ENCODE measurements at regions not wholly inside any gene's neighbourhood (a gene's known extent, or its start where the extent isn't known, plus 50 kb on each side); places are given as distances from the start of the nearest gene placed in this dataset.

DNA sequence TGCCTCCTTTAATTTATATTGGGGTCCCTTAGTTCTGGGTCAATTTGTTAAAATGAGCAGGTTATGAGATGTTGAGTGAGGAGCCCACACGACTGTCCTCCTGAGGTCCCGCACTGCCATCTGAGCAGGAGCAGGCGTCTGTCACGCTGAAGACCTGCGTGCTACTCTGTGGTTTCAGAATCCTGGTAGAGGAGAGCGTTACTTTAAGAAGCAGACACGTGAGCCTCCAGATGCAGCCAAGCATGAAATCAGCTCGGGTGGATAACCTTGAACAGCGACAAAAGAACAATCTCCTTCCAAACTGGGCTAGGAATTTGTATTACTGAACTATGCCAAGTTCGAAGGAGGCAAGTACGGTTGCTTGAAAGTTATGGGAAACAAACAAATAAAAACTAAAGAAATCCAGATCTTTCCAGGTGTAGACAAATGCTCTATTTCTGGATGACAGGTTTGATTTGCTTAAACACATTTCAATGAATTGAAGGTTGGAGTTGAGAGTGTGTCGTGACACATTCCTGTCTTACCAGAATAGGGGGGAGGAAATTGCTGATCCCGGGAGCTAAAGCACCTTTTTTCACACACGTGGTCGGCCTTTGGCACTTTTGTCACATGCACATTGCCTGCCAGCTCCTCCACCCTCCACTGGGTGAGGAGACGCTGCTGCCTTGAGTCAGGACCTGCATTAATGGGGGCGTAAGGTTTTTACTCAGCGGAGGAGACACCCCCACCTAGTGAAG is 945.5 kb upstream of the SLC10A2 start:
- DNase-seq = peak; percentile 6

DNA sequence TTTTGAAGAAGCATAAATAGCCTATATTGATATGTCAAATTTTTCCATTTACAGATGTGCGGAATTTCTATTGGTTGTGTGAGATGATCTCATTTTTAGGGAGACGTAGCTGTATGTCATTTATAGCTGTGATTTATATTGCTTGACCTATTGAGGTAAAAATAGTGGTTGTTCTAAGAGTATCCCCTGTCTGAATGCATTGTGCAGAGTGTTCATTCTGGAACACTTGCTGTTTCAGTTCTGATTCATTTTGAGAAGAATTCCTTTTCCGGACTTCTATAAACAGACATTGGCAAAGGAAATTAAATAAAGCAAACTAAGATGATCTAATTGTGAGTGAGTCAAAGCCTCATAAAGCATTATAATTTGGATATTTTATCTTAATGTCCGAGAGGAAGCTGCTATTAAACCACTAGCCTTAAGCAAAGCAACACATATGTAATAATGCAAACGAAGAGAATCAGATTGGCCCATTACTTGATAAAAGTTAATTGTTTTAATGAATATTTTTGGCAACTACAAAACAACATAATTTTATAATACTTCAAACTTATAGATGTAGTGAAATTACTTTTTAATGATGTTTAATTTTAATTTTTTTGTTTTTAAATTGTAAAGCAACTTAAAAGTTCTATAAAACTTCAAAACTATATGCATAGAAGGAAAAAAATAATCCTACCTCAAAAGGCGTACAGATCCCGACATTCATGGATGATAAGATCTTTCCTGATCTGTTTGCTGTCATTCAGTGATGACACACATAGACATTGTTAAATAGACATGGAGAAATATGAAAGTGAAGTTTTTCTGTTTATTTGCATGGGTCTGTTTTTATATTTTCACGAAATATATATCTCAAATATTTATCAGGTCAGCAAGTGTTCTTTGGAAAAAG is 942.6 kb upstream of the SLC10A2 start:
- peak; percentile 50 for DNase-seq

DNA sequence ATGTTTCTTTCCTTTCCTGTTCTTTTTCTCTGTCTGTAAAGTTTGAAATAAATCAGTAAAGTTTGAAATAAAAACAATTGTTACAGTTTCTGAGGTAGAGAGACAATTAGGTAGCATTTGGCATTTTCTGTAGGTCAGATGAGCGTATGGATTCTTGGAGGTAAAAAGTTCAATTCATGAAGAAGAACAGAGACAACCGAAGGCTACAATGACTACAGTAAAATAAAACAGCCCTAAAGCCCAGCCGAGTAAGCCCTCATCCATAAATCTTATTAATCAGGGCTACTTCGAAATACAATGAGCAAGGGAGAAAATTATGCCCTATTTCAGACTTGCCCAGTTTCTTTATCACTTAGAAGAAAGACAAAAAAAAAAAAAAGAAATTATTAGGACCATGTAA is 941.9 kb upstream of the SLC10A2 start:
- no peak for DNase-seq

DNA sequence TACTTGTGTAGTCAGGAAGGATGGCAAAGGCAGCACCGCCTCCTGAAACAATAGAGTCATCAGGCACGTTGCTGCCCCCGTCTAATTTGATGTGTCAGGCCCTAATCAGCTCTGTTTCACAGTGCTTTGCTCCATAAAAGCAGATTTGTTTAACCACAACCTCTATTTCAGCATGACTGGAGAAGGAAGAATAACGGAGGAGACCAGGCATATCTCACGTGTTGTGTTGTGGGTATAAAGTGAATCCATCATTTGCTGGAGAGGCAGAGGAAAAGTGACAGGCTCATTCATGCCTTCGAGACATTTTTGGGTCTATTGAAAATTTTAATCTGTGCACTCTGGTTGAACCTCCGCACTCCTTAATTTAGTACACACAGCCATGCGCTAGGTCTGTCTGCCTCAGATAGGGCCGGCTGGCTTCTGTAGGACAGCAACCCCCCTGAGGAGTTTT is 940.4 kb upstream of the SLC10A2 start:
- DNase-seq = peak; percentile 46

DNA sequence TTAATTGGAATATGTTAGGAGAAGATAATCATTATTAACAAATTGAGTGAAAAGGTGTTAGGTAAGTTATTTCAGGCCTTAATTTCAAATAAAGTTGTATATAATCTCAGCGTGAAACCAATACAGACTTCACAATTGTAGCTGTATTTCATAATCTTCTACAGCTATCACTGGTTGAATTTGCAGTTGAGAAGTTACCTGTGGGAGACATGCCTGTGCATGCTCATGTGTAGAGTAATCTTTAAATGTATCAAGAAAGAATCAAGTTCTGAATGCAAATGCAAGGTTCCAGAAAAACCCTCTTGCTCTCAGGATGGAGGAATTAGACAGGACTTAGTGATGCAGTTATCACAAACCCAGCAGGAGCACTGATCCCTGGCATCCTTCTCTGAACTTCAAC is 938.4 kb upstream of the SLC10A2 start:
- no peak for DNase-seq

DNA sequence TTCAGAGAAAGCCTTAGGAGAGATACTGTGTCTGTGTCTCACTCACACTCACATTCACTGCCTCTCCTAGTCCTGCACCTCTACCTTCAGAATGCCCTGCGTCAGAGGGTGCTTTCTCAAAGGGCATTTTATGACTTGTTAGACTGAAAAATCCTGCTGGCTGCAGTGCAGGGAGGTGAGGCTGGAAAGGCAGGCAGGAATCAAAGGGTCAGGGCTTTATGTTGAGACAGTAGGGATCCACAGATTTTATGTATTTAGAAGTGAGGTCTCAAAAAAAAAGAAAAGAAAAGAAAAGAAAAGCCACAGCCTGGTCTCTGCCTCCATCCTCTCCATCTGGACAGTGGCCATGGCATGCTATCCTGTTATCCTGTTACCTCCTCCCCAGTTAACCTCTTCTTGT is 936.0 kb upstream of the SLC10A2 start:
- no peak for DNase-seq

DNA sequence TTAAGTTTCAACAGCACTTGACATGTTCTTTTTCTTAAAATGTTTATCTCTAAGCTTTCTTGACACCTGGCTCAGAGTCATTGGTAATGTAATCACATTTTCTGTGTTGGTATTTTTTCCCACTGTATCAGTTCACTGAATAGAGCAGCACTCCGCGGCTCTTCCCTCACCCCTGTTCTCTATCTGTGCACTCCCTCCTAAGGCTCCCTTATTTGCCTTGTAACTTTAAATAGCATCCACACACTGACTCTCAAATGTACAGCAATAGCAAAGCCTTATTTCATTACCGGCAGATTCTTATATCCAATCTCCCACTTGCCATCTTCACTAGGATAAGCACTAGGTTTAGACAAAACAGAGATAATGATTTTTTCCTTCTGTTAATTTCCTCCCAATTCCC is 935.5 kb upstream of the SLC10A2 start:
- DNase-seq = no peak

DNA sequence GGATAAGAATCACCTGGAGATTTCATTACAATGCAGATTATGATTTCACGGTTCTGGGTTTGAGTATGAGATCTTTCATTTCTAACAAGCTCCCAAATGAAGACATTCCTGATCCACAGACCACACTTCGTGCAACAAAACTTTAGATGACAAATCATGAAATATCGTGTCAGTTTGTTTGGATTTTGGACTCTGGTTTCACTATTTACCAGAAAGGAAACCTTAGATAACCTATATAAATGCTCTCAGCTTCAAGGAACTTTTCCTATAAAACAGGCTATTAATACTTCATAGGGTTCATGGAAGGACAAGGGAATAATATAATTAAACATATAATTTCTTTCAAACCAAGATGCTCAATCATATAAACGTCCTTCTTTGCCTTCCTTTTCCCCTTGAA is 930.5 kb upstream of the SLC10A2 start:
- DNase-seq = no peak

DNA sequence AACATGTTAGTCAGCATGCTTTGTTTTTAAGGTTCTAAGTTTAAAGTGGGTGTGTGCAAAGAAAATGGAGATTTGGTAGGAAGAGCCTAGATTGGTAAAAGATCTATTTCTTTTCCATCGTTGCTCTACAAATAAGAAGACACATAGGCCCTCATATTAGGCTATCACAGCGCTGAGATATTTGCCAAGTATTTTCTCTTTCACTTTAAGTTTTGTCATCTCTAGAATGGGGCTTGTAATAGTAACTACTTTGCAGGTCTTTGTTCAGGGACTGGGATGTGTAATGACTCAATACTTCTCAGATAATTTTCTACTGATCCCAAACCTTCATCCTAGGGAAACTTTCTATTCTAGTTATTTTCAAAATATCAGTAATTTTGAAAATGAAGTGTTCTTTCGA is 917.7 kb upstream of the SLC10A2 start:
- DNase-seq = no peak

DNA sequence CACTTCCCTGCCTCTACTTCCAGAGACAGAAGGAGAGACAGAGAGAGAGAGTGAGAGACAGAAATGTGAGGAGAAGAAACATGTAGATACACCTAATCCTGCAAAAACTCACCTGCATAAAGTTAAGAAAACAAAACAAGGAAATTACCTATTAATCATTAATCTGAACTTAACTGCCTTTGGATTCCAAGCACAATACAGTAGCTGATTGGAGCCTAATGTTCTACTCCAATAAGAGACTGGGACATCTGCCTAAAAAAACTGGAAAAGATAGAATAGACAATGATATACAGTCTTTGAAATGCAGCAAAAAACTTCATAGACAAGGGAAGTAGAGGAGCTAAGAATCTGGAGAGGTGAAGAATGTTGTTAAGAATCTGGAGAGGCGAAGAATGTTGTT is 910.2 kb upstream of the SLC10A2 start:
- DNase-seq = no peak

DNA sequence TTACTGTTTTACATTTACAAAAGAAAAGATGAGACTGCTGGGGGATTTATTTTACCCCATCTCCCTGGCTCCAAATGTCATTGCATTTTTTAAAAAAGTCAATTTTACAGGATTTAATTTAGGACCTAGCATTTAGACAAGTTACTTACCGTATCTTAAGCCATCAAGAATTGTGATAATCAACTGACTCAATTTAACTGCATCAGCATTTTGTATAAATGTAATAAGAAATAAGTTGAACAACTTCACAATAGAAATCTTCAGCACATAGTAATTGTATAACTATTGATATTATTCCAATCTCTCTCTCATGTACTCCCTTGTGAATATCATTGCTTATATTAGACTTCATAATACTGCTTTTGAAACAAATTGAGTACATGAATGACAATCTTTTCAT is 907.5 kb upstream of the SLC10A2 start:
- DNase-seq = no peak

DNA sequence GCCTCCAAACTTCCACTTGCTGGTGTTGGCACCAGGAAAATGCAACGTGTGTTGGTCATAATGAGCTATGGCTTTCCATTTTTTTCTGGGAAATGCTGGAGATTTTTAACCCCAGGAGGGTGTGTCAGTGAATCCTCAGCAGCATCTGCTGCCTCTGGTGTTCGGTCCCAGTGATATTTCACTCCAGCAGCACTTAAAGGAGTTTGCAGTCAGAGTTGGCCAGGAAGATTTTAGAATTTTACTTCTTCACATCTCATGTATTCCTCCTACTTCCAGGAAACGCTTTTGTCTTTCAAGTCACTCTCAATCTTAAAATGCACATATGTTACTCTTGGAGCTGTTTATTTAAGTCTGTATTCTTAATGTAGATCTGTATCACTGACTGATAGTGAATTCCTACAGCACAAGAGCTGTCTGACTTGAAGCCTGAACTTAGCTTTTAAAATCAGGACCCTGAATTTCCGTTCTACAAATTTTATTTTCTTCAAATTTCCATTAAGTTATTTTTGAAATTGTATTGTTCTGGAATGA is 903.4 kb upstream of the SLC10A2 start:
- no peak for DNase-seq

DNA sequence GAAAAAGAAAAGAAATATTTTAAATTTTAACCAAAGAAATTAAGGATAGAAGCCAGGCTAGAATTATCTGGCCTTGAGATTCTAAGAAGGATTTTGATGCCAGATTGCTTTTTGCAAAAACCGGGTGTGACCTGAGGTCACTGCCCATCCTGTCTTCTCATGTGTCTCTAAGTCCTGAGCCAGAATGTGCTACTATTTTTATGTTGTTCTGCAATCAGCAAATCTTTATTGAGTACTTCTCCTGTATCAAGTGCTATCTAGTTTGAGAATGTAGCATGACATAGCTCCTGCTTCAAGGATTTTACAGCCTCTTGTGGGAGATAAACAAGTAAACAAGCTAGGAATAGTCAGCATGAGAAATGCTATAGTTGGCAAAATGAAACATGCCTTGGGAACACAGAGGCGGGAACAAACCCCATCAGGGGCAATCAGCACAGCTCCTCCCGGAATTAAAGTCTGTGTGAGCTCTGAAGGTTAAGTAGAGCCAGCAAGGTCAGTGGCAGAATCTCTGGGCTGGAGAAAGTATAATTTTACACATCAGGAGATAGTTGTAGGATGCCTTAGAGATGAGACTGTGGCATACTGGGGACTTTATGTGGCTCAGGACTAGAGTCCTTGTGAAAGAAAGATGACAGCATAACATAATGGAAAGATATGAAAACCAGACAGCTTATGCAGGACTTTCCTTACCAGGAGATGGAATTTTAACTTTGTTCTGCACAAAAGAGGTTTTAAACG is 899.5 kb upstream of the SLC10A2 start:
- no peak for DNase-seq

DNA sequence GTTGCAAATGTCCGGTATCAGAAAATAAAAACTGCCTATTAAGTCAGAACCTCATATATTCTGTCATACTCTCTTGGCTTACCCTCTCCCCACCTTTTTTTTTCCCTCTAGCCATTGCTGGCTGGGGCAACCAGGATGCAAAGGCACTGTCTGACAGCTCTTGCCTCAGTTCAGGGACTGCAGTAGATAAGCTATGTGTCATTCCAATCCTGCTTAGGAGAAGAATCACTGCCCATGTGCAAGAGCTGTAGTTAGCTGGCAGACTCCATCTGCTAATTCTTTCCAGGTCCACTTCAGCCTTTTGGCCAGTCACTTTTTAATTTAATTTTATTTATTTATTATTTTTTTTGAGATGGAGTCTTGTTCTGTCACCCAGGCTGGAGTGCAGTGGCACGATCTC is 895.6 kb upstream of the SLC10A2 start:
- DNase-seq = no peak

DNA sequence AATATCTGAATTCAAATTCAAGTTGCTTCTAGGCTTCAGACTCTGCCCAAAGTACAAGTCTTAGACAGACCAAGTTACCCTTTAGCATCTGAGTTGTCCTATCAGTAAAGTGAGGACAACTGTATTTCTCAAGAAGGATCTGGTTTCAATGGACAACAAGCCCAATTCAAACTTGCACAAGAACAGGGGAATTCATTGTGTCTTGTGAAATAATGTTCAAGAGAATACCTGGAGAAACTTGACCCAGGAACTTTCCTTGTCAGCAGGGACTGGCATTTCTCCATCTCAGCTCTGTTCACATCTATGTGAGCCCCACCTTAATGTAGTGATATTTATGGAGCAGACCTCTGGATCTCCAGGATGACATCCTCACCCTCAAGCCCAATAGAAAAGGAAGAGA is 894.9 kb upstream of the SLC10A2 start:
- DNase-seq = no peak

DNA sequence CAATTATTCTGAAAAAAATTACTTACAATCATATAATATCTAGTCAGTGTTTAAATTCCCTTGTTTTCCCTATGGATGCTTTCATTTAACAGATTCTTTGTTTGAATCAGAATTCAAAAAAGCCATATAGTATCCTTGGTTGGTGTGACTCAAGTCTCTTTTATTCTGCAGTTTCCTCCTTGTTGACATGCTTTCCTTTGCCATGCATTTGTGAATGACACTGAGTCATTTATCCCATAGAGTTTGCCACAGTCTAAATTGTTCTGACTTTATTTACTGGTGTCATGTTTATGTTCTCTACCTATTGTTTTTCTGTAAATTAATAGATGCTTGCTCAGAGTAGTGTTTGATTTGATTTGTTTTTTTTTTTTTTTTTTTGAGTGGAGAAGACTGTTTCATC is 893.8 kb upstream of the SLC10A2 start:
- DNase-seq = no peak

DNA sequence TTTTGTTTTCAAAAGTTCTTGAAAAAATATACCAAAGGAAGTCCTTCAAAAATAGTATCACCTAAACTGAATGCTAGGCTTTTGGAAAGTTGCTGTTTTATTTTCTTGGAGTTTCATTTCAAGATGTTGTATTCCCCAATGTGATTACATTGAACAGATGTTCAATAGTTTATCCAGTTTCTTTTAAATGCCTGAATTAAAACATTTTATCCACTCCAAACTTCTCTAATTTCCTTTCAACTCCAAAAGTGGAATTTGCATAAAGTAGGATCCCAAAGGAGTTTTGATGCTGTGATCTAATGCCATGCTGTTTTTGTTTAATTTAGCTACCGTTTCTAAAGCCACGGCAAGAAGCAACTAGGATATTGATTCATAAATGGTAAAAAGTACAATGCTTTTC is 892.5 kb upstream of the SLC10A2 start:
- no peak for DNase-seq

DNA sequence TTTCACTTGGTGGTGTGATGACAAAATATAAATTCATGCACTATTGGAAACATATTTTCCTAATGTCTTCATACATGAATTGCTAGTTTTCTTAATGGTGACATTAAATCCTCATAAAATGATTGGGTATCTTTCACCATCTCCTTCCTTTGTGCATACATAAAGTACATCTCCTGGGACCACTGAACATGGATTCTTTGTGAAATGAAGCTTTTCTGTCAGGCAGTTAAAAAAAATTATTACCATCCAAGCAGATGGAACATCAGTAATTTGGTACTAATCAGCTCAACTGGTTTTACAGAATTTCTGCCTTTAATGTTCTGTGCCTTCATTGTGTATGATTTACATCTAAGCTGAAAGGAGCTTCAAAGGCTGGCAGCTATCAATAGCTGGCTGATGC is 891.7 kb upstream of the SLC10A2 start:
- no peak for DNase-seq

DNA sequence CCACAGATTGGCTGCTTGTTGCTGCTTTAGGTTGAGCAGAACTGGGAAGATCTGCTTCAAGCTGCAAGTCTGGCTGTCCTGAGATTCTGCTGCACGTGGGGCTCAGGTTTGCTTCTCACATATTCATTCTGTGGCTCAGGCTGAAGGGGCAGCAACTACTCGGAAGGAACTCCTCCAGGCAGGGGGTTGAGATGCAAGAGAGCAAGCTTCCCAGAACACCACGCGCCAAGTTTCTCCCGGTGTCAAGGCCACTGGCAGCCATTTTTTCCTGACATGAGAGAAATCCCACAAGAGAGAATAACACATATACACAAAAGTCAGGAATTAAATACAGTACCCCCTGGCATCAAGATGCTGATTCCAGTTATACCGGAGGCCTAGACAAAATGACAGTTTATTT is 887.6 kb upstream of the SLC10A2 start:
- DNase-seq = no peak

DNA sequence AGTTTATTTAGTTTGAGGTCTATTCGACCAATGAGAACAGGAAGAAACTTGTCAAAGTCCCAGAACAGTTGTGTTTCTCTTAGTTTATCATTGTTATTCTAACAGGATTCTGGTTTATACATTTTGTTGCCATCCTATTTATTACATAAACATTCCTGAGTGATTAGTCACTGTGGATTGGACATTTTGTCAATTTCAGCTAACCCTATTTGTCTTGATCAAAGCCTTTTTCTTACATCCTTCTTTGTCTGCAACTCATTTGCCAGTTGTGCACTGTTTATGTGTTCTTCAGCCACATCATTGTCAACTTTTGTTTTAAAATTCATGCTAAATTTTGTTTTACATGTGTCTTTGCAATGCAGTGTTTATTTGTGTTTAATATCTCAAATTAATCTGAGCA is 886.0 kb upstream of the SLC10A2 start:
- DNase-seq = no peak

DNA sequence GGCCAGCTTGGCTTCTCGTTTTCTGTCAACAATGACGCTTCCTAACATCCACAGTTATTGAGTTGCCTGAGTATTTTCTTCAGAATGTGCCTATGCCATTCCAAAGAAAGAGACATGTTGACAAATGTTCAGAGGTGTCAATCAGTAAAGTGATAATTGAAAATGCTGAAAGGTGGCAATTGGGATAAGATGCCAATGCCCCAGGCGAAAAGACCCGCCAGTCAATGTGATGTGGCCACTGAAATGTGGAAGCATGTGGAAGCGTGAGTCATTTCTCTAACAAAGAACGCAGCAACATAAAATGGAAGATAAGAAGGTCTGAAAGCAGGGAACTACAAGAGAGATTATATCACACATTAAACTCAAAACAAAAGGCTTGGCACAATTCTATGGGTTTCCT is 882.2 kb upstream of the SLC10A2 start:
- DNase-seq = no peak

DNA sequence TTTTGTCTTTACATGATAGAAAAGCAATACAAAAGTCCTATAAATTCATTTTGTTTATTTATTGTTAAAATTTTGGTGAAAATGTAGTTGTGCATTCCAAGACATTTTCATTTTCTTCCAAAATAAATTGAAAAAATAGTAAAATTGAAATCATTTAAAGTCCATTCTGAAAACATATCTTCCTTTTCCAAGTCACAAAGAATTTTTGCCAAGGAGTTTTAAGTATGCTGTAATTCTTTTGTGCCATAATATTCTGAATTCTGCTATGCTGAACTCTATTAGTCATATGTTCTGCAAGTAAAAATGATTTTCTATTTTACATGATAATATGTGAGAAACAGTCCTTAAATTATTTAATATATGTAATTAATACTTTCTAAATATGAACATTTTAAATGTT is 879.6 kb upstream of the SLC10A2 start:
- DNase-seq = peak; percentile 2

DNA sequence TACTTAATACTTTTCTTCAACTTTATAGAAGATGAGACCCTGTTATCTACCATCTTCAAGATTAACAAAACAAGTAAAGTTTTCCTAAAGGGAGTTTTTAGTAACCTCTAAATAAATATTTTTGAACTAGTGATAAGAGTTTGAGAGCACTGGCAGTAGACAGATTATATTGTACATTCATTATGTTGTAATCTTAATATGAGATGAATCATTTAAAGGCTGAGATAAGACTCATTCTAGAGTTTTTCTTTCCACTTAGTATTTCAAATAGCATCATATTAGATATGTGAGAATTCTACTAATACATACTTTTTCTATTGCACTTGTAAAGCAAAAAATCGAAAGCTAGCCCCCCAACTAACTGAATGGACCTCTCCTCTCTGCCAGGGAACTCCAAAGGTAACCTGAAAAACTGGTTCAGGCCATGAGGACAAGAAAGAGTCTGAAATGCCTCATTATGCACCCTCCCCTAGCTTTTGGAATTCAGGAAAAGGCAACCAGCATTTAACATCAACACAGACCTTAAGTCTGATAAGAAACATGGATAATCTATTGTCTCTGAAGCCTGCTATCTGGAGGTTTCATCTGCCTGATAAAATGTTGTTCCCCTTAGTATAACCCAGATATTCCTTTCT is 875.4 kb upstream of the SLC10A2 start:
- no peak for DNase-seq

Measured in fibroblast of skin of abdomen (primary cell).